ENCODE measurements at regions not wholly inside any gene's neighbourhood (a gene's known extent, or its start where the extent isn't known, plus 50 kb on each side); places are given as distances from the start of the nearest gene placed in this dataset.

DNA sequence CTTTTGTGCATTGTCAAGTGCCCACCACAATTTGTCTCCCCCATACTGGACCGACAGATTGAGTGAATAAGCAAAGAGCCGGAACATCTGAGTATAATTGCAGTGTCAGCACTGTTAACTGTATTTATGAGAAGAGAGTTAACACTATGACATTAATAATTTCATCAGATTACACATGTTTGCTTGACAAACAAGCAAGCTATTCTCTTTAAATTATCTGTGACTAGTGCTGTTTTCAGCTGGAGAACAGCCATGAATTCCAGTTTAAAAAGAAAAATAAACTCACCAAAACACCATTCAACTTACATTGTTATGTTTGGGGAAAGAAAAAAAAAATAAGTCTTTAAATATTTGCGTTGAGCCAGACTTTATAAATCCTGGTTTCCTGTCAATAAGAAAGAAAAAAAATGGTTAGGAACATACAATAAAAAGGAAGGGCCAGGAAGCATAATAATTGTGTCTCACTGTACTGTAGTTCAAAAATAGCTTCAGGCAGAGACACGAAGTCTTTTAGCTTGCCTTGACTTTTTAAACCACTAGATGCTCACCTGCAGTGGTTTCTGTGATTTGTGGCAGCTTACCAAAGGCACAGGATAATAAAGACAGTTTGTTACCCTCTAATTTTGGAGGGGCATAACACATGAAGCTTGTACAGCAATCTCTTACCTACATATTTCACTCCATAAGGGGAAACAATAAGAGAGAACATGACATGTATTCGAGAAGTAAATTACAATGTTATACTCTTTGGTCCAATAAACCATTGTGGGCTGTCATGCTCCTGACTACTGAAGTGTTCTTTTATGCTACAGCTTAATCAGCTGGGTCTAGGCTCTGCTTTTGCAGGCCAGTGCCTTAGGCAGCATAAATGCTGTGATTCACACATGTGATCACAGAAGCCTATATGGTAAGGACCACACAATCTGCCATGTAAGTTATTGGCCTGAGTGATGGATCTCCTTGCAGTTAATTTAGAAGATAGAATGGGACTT lies 302.0 kb upstream of the ADGRL2 start:
- DNase-seq (ENCODE audit: extremely low read depth, low read depth), result no peak

DNA sequence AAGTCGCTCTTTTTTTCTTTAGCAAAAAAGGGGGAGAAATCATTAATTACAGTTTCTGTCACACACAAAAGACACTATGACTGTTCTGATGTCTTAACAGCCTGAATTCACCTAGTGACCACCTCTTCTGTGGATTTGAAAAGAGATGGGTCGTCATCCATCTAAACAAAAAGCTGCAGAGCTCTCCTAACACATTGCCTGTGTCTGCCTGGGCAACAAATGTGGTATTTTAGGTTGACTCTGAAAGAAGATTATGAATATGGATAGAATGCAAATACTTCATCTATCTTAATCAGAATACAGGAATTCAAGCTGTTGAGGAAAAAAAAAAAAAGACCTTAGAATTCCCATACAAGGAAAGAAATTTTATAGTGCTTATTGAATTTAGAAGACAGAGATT lies 304.4 kb upstream of the ADGRL2 start:
- no peak for DNase-seq (ENCODE audit: extremely low read depth, low read depth)

DNA sequence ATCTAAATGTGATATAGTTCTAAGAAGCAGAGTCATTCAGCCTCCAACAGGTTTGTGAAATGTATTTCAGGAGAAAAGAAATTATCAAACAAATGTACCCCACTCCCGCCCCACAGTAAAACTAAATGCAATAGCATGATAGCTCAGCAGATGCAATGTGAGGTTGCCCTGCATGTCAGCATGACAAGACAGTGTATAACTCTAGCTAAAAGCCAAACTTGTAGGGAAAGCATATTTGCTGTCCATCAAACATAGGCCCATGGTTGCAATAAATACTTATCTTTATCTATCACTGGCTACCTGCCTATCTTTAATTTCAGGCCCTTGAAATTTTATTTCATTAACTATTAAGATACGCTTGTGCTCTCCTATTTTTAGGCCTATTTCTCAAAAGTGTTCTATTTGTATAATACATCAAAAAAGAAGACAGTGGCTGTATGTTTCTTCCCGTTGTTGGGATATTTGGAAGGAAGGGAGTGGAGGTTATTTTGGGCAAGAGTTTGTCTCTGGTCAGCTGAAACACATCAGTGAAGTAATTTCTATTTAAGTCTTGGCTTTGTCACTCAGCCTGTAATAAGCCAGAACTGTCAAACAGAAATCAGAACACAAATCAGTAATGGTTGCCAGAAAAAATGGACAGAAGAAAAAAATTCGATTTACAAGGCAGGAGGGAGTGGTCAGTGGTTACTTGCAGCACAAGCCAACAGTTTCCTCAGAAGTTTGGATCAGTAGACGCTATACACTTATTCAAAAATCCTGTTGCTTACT lies 307.4 kb upstream of the ADGRL2 start:
- no peak for DNase-seq (ENCODE audit: extremely low read depth, low read depth)

DNA sequence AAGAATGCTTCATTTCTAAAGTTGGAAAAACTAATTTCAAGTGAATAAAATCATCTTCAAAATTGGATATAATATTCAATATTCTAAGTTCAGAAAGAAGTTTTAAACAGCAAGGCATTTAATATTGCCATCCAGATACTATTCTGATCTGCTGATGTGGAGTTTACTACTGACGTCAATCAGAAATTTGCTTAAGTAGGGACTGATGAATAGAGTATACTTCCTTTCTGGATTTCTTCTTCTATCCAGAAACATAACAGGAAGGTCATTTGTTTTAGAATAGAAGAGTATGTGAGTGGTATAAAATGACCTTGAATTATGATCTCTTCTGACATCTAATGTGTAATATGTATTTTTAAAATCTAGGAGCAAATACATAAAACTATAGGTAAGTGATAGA lies 308.1 kb upstream of the ADGRL2 start:
- no peak for DNase-seq (ENCODE audit: extremely low read depth, low read depth)

DNA sequence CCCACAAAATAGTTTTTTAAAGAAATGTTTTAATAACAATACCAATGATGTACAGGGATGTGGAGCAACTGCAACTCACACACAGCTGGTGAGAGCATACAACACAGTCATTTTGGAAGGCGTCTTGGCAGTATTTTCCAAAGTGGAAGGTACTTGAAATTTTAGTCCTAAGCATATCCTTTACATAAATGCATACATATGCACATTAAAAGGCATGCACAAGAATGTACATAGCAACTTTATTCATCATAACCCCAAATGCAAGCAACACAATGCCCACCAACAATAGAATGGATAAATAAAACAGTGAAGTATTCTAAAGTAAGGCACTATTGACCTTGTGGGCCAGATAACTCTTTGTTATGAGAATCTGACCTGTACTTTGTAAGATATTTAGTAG lies 310.1 kb upstream of the ADGRL2 start:
- DNase-seq (ENCODE audit: extremely low read depth, low read depth), result no peak

DNA sequence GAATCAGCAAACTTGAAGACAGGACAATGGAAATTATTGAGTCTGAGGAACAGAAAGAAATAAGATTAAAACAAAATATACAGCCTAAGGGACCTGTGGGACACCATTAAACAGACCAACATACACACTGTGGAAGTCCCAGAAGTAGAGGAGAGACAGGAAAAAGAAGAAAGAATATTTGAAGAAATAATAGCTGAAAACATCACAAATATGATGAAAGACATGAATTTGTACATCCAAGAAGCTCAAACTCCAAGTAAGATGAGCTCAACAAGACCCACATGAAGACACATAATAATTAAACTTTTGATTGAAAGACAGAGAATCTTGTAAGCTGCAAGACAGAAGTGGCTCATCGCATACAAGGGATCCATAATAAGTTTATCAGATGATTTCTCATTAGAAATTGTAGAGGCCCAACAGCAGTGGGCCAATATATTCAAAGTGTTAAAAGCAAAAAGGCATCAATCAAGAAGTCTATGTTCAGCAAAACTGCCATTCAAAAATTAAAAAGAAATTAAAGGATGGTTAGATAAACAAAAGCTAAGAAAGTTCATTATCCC lies 311.3 kb upstream of the ADGRL2 start:
- no peak for DNase-seq (ENCODE audit: extremely low read depth, low read depth)

DNA sequence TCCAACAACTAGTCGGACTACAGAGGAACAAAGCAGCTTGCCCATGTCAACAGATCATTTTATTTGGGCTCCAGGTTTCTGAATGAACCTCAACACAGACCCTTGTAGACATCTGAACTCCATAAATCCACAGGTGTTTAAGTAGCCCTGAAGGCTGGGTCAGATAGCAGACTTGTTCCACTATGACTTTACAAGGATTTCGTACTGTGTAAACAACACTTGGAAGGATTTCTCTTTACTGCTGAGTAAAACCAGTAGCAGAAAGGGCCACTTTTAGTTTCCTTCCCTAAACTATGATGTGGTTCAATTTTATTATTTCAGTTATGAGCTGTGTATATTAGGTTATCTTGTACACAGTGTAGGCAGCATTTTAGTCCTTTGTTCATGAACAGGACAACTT lies 316.4 kb upstream of the ADGRL2 start:
- no peak for DNase-seq (ENCODE audit: extremely low read depth, low read depth)

DNA sequence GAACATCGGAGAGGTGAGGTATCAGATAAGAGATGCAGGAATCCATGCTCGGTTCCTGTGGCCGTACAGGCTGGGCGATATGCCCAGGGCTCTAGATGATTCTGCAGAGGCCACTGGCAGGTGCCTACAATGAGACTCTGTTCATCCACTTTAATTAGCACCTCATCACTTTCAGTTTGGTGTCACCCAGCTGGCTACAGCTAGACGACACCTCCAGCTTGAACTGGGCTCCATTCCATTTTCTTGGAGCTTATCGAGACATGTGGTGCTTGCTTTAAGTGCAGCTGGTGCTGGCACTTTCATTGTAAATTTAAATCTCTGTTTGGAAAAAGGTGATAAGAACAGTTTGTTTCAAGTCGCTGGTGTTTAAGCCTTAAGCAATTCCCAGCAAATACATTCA lies 322.5 kb upstream of the ADGRL2 start:
- no peak for DNase-seq (ENCODE audit: extremely low read depth, low read depth)

DNA sequence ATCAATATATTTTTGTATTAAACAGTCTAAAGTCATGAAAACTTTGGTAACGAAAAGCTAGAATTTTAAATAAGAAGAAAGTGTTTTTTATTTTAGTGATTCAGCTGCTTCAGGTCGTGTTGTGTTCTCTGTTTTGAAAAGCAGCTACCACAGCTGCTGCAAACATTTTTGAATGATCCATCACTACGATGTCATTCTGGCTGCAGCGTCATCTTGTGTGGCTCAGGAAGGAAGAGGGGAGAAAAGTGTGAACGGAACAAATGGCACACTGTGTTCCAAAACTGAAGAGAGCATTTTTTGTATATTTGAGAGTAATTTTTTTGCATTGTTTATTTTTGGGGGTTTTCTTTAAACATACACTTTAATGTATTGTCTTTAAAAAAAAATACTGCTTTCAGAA lies 323.0 kb upstream of the ADGRL2 start:
- no peak for DNase-seq (ENCODE audit: extremely low read depth, low read depth)

DNA sequence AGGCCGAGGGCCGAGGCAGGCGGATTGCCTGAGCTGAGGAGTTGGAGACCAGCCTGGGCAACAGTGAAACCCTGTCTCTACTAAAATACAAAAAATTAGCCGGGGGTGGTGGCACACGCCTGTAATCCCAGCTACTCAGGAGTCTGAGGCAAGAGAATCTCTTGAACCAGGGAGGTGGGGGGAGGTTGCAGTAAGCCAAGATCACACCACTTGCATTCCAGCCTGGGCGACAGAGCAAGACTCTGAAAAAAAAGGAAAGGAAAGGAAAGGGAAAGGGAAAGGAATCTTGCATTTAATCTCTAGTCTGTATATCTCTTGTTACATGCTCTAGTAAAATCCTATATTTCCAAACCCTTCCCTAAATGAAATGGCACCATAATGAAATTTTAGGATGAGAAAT lies 328.3 kb upstream of the ADGRL2 start:
- DNase-seq (ENCODE audit: extremely low read depth, low read depth), result no peak

DNA sequence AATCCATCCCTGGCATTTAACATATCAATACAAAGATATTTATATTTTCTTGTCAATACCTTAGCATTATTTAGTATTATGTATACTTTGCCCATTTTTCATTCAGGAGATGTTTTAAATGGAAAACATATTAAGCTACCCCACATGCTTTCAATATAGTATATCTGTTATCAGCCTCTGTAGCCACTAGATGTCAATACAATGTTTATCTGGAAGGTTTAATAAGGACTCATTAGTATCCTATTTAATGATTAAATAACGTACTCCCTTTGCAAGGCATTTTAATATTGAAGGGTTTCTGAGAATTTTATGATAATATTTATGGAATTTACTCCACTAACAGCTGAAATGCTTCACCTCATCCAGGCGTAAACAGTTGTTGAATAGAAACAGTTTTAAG lies 329.5 kb upstream of the ADGRL2 start:
- DNase-seq (ENCODE audit: extremely low read depth, low read depth), result no peak

DNA sequence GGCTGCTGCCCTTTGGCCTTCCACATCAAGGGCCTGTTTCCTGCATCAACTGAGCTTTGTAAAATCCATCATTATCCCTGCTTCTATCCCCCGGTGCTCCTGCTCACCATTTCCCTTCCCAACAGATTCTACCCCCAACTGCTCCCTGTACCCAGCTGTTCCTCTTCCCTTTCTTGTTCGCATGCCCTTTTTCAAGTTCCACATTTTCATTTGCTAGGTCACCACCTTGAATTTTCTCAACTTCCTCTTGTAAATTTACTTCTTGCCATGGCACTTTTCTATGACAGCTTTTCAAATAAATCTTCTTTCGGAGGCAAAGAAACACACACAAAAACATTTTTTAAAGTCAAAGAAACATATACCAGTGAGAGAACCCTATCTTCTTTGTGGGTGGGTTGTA lies 330.5 kb upstream of the ADGRL2 start:
- DNase-seq (ENCODE audit: extremely low read depth, low read depth), result no peak

DNA sequence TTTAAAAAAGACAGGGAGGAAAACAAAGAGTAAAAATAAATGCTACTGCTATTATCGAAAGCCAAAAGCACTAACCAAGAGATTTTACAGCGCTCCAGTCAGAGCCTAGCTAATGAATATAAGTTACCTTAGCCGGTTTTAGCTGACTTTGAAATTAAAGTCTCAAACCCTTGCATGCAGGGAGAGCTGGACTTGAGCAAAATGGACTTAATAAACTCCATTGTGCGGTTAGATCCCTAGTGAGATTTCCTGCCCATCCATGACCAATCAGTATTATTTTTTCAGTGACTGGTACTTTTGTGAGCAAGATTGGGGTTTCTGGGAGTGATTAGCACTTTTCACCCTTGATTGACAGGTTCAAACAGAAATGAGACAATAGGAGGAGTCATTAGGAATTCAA lies 333.4 kb upstream of the ADGRL2 start:
- DNase-seq (ENCODE audit: extremely low read depth, low read depth), result no peak

DNA sequence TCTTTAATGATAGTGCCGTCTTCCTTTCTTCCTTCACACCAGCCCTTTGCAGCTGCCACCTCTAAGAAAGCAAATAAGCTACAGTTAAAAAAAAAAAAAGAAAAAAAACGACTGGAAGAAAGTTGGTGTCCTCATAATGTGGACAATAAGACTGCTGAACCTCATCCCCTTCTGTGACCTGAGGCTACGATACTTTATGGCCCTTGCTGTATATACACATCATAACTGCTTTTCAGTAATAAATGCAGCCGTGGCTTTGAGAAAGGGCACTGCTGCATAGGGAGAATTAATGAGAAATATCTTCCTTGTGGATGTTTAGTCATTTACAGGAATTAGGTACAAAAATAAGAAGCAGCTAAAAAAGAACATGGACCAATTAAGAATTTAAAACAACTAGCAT lies 333.8 kb upstream of the ADGRL2 start:
- no peak for DNase-seq (ENCODE audit: extremely low read depth, low read depth)

DNA sequence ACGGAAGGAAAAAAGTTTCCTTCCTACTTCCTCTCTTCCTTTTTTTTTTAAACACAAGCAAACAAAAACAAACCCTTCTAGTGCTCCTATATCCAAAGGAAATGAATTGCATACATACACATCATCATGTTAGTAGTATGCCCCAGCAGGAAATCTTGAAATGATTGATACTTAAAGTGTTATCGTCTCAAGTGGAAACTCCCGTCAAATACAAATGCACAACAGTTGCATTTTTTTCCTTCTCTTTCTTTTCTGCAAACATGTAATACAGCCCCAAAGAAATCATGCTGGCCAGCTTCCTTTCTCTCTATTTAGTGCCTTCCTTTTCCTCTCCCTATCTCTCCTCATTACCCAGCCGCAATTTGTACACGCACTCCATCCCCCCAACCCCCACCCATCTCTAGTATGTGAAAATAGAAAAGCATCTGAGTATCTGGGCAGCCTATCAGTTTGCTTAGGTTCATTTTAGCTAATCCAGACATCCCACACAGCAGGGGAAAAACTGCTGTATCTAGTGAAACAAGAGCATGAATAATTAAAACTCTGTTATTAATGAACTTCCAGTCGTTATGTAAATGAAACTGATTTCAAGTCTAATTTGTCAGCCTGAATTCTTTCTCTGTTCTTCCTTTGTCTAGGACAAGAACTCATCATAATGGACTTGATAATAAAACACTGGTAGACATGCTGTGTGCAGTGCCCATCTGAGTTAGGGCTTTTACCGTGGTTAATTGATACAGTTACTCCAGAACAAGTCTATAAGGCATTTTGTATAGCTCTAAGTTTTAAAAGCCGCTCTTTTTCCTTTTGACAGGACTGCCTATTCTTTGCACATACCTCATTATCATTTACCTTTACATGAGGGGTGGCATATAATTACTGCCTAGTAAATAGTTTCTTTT lies 336.5 kb upstream of the ADGRL2 start:
- no peak for DNase-seq (ENCODE audit: extremely low read depth, low read depth)

DNA sequence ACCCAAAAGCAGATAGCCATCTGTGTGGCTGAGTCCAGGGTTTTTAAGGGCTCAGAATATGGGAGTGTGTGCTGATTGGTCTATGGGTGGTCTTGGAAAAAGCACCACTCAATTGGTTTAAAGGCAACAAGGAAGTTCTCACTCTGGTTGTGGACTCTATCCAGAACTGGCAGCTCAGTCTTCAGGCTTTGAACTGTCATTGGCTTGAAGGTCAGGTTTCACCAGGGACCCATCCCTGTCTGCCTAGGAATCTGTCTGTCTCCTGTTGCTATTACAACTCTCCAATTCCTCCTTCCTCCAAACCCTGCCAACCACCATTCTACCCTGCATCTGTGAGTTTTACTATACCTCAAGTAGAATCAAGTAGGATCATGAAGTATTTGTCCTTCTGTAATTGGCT lies 341.7 kb upstream of the ADGRL2 start:
- DNase-seq (ENCODE audit: extremely low read depth, low read depth), result no peak

DNA sequence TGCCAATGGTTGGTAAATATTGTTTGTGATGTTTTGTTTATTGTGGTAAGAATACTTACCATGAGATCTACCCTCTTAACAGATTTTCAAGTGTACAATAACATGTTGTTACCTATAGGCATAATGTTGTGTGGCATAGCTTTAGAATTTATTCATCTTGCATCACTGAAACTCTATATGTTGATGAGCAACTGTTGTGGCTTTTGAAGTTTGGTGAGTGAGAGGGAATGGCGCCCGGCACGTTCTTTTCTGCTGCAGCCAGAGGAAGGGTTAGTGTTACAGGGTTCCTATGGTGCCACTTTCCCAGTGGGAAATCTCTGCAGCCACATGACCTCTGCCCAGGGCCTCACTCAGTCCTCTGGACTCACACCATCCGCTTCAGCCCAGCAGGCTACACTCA lies 342.5 kb upstream of the ADGRL2 start:
- DNase-seq (ENCODE audit: extremely low read depth, low read depth), result no peak

DNA sequence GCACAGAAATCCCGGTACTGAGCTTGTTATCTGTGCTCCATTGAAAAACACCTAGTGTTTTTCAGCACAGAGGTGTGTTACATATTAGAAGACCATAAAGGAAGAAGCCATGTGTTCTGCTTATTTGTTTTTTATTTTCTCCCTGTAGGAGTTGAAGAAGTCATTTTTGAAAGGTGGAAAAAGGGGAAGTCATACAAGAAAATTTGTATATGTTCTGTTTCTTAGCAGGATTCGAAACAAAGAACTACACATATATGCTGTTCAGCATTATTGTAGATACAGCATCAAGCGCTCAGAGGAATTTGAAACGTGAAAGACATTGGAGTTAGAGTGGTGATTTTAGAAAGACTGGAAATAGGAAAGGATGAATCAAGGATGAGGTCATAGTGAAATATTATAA lies 345.3 kb upstream of the ADGRL2 start:
- no peak for DNase-seq (ENCODE audit: extremely low read depth, low read depth)

DNA sequence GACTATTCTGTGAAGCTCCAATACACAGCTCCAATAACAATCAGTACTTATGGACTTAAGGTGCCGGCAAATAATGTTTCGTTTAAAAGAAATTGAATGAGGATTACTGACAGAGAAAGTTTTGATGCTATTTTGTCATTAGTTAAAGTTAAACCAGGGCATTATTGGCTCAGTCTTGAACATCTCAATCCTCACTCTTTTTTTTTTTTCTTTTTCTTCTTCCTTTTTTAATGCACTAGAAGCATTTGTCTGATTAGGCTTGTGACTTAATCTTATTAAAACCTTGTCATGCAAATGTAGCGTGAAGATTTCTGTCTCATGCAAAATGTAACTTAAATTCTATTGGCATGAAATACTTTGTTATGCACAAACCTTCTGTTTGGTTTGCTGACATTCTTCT lies 346.8 kb upstream of the ADGRL2 start:
- no peak for DNase-seq (ENCODE audit: extremely low read depth, low read depth)

DNA sequence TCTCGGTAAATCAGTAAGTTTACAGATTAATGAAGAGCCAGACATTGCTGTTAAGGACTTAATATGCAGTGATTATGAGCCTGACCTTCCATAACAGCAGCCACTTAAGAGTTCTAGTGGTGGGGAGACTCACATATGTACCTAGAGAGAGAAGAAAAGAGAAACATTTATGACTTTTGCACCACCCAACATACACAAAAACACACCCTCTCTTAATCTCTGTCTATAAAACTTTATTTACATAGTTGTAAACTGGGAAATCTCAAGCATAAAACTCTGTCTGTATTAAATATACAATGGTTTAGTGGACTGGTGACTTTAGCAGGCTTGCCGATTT lies 347.4 kb upstream of the ADGRL2 start:
- no peak for DNase-seq (ENCODE audit: extremely low read depth, low read depth)

All from NCI-H460 (cell line).